Body of pancreas (tissue), 4 donors: ENCODE measurements at regions not wholly inside any gene's neighbourhood (a gene's known extent, or its start where the extent isn't known, plus 50 kb on each side); places are given as distances from the start of the nearest gene placed in this dataset.

Experiments
- ATAC-seq: fragments of 150-250 bp; one replicate; pipeline ENCODE4 v1.9.1; 2016
- DNase-seq, 4 donors: peaks; one replicate each; pipeline ENCODE4 v3.0.0-alpha.2; 2019
- H3K27ac ChIP-seq, 4 donors: fragments of 200-600 bp; sonication (generic); 1 replicate in 3 of 4; 2 replicates in 1 of 4; pipeline versions ENCODE4 v1.5.1 to v1.6.1; 2016 to 2019; ENCODE audit warnings: mild to moderate bottlenecking in 1 of 4, mixed read lengths in 1 of 4, moderate library complexity in 1 of 4
- H3K27me3 ChIP-seq, 2 donors: fragments of 200-600 bp; sonication (generic); one replicate each; pipeline ENCODE4 v1.6.0; 2016; ENCODE audit warnings: mild to moderate bottlenecking in 1 of 2
- H3K36me3 ChIP-seq, 2 donors: fragments of 200-600 bp; sonication (generic); replicated peaks in 1 of 2; 2 replicates each; pipeline ENCODE4 v1.5.1; 2016; ENCODE audit warnings: low read depth in 2 of 2; ENCODE audit not compliant: insufficient read depth in 1 of 2
- H3K4me1 ChIP-seq: fragments of 200-600 bp; sonication (generic); one replicate; pipeline ENCODE4 v1.6.0; 2016
- H3K4me3 ChIP-seq, 2 donors: fragments of 200-600 bp; sonication (generic); 1 replicate in 1 of 2; 2 replicates in 1 of 2; pipeline ENCODE4 v1.5.1; 2016 to 2019
- H3K9me3 ChIP-seq, 3 donors: fragments of 200-600 bp; sonication (generic); 1 replicate in 2 of 3; 2 replicates in 1 of 3; pipeline ENCODE4 v1.5.1; 2016
- CTCF ChIP-seq, 7 experiments: fragments of 450-650 bp in 4 of 7; fragments of 200-600 bp in 3 of 7; sonication (generic) in 3 of 7; IDR thresholded peaks; one replicate each; pipeline ENCODE4 v1.5.1; 2016 to 2019; ENCODE audit warnings: antibody characterized with exemption in 7 of 7
- POLR2A ChIP-seq, 3 donors: fragments of 450-650 bp; IDR thresholded peaks; one replicate each; pipeline ENCODE4 v1.6.1; 2016; ENCODE audit warnings: antibody characterized with exemption in 3 of 3, mild to moderate bottlenecking in 2 of 3
- WGBS, 2 donors: methylation state at CpG; one replicate each; pipeline ENCODE4 v1.1.5; 2017; 5-methylcytosine and 5-hydroxymethylcytosine counted together
- intact Hi-C: fragments of 100-400 bp; cut with DNase I; formaldehyde crosslinking; loops from one replicate; pipeline ENCODE4 v1.15.1; 2023

- Histone ChIP-seq H3K27ac (peak overlapping the region in 2 of 4 donors; percentile 47 to 71), H3K4me3 (no peak overlapping the region), H3K9me3 (no peaks in the 10 kb centered on the region), H3K27me3 (no peaks in the 10 kb centered on the region), H3K36me3 (no peaks in the 10 kb centered on the region), H3K4me1 (peaks cover 9% of the 10 kb centered on the region)
- TF ChIP-seq CTCF (IDR thresholded peaks at IDR 0.05) (no peak), POLR2A (IDR thresholded peaks at IDR 0.05) (no peak)
- ATAC-seq (no peak), DNase-seq (peak in 1 of 4 donors; percentile 23)
- intact Hi-C loops: no loop called here
- WGBS, 2 donors: 63 to 85% methylated on average over 11 to 18 of the region's 18 CpGs
Measured at GRCh38 chr21:35528116-35529042, 479.3 kb upstream of the RUNX1 start.

- TF ChIP-seq CTCF (IDR thresholded peaks at IDR 0.05) (no peak), POLR2A (IDR thresholded peaks at IDR 0.05) (no peak)
- intact Hi-C loops: no loop called here
- DNase-seq (no peak), ATAC-seq (no peak)
- Histone ChIP-seq H3K27ac (no peak overlapping the region), H3K27me3 (no peaks in the 10 kb centered on the region), H3K9me3 (no peaks in the 10 kb centered on the region), H3K4me1 (peaks cover 9% of the 10 kb centered on the region), H3K4me3 (no peak overlapping the region), H3K36me3 (no peaks in the 10 kb centered on the region)
- WGBS, 2 donors: 95 to 100% methylated on average over 1 of the region's 1 CpG
Measured at GRCh38 chr21:35527358-35527757, 478.3 kb upstream of the RUNX1 start.

GRCh38 chr21:35525443-35525842, 476.3 kb upstream of the RUNX1 start:
- 51 to 76% methylated on average over 2 of the region's 2 CpGs for WGBS, 2 donors
- TF ChIP-seq POLR2A (IDR thresholded peaks at IDR 0.05) (no peak), CTCF (IDR thresholded peaks at IDR 0.05) (no peak)
- no peak overlapping the region for H3K27ac ChIP-seq
- H3K27me3 ChIP-seq: no peaks in the 10 kb centered on the region
- peaks cover 9% of the 10 kb centered on the region for H3K4me1 ChIP-seq
- no peaks in the 10 kb centered on the region for H3K36me3 ChIP-seq
- DNase-seq (no peak), ATAC-seq (no peak)
- intact Hi-C loops: no loop called here
- H3K4me3 ChIP-seq: no peak overlapping the region
- H3K9me3 ChIP-seq: no peaks in the 10 kb centered on the region

GRCh38 chr21:35521852-35522505, 472.9 kb upstream of the RUNX1 start:
- H3K36me3 ChIP-seq: no peaks in the 10 kb centered on the region
- H3K9me3 ChIP-seq: no peaks in the 10 kb centered on the region
- WGBS, 2 donors: 94 to 98% methylated on average over 10 of the region's 10 CpGs
- intact Hi-C loops: no loop called here
- no peak overlapping the region for H3K4me3 ChIP-seq
- H3K4me1 ChIP-seq: peaks cover 11% of the 10 kb centered on the region
- ATAC-seq (no peak), DNase-seq (no peak)
- no peaks in the 10 kb centered on the region for H3K27me3 ChIP-seq
- H3K27ac ChIP-seq: no peak overlapping the region
- TF ChIP-seq CTCF (IDR thresholded peaks at IDR 0.05) (no peak), POLR2A (IDR thresholded peaks at IDR 0.05) (no peak)
